IMR-90 (cell line): ENCODE measurements at regions not wholly inside any gene's neighbourhood (a gene's known extent, or its start where the extent isn't known, plus 50 kb on each side); places are given as distances from the start of the nearest gene placed in this dataset.

Source experiments
- BHLHE40 ChIP-seq: fragments of 150-350 bp; IDR thresholded peaks from 2 replicates; pipeline ENCODE4 v1.6.1; 2016; ENCODE audit warnings: mild to moderate bottlenecking, low read depth, low read length
- ELK1 ChIP-seq: fragments of 150-350 bp; IDR thresholded peaks from 2 replicates; pipeline ENCODE4 v1.6.1; 2016; ENCODE audit warnings: low read depth, mild to moderate bottlenecking, low read length, moderate library complexity, borderline replicate concordance
- NFE2L2 ChIP-seq: fragments of 150-350 bp; IDR thresholded peaks from 2 replicates; pipeline ENCODE4 v1.6.1; 2016; ENCODE audit warnings: low read depth, mild to moderate bottlenecking, low read length
- POLR2A ChIP-seq: IDR thresholded peaks from 2 replicates; pipeline ENCODE4 v1.6.1; 2012; ENCODE audit warnings: mild to moderate bottlenecking, low read depth, low read length
- RAD21 ChIP-seq: IDR thresholded peaks from 2 replicates; pipeline ENCODE4 v1.6.1; 2012; ENCODE audit warnings: low read length, improper control_type of control experiment
- SMC3 ChIP-seq: fragments of 150-350 bp; IDR thresholded peaks from 2 replicates; pipeline ENCODE4 v1.6.1; 2016; ENCODE audit warnings: low read depth, mild to moderate bottlenecking, antibody characterized with exemption, low read length, moderate library complexity
- USF2 ChIP-seq: fragments of 150-350 bp; IDR thresholded peaks from 2 replicates; pipeline ENCODE4 v1.6.1; 2017; ENCODE audit warnings: mild to moderate bottlenecking, antibody characterized with exemption, low read length, low read depth
- TF ChIP-seq, protein P1 (sequence below): conservative IDR thresholded peaks from 2 replicates; pipeline ENCODE4 v1.5.1; 2012; ENCODE audit warnings: mild to moderate bottlenecking, low read depth, low read length, improper control_type of control experiment

- TF ChIP-seq, protein P1, sequence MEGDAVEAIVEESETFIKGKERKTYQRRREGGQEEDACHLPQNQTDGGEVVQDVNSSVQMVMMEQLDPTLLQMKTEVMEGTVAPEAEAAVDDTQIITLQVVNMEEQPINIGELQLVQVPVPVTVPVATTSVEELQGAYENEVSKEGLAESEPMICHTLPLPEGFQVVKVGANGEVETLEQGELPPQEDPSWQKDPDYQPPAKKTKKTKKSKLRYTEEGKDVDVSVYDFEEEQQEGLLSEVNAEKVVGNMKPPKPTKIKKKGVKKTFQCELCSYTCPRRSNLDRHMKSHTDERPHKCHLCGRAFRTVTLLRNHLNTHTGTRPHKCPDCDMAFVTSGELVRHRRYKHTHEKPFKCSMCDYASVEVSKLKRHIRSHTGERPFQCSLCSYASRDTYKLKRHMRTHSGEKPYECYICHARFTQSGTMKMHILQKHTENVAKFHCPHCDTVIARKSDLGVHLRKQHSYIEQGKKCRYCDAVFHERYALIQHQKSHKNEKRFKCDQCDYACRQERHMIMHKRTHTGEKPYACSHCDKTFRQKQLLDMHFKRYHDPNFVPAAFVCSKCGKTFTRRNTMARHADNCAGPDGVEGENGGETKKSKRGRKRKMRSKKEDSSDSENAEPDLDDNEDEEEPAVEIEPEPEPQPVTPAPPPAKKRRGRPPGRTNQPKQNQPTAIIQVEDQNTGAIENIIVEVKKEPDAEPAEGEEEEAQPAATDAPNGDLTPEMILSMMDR: no peak
- TF ChIP-seq POLR2A: no peak
- TF ChIP-seq SMC3: no peak
- no peak for TF ChIP-seq USF2
- no peak for TF ChIP-seq RAD21
- no peak for TF ChIP-seq BHLHE40
- no peak for TF ChIP-seq ELK1
- no peak for TF ChIP-seq NFE2L2
These were observed 366.8 kb downstream of the EDEM1 start for GRCh38 chr3:5554245-5554747.
